Bronchial epithelial cell (primary cell): ENCODE measurements at regions not wholly inside any gene's neighbourhood (a gene's known extent, or its start where the extent isn't known, plus 50 kb on each side); places are given as distances from the start of the nearest gene placed in this dataset.
"Not testable (repeated sequence)": the region's sequence is repeated elsewhere in the genome, so short reads cannot be mapped to it uniquely, and the experiment has no call there.

Experiments used
- DNase-seq: peaks from one replicate; pipeline ENCODE4 v3.0.0-alpha.2; 2010; ENCODE audit warnings: low read depth
- FAIRE-seq: peaks from 2 replicates; lab custom pipeline; 2011; peaks lifted over from hg19 to GRCh38; lab: Jason Lieb, UNC
- H3K27me3 ChIP-seq: 2 replicates; pipeline ENCODE4 v1.5.1; 2011; ENCODE audit warnings: low read length; ENCODE audit not compliant: control insufficient read depth, insufficient read depth
- H3K36me3 ChIP-seq: 2 replicates; pipeline ENCODE4 v1.5.1; 2011; ENCODE audit warnings: low read length; ENCODE audit not compliant: control insufficient read depth, insufficient read depth
- H3K4me3 ChIP-seq: 2 replicates; pipeline ENCODE4 v1.5.1; 2011; ENCODE audit warnings: mild to moderate bottlenecking, low read depth, low read length, control low read depth
- CTCF ChIP-seq: IDR thresholded peaks from 2 replicates; pipeline ENCODE4 v1.5.1; 2011; ENCODE audit warnings: mild to moderate bottlenecking, moderate library complexity, low read length, control low read depth, inconsistent platforms; ENCODE audit not compliant: insufficient read depth, severe bottlenecking

GRCh38 chr6:168913866-168914469, 339.7 kb downstream of the THBS2 start:
- H3K27me3 ChIP-seq = no peaks in the 10 kb centered on the region
- no peak for DNase-seq
- H3K4me3 ChIP-seq = no peak overlapping the region
- H3K36me3 ChIP-seq = no peaks in the 10 kb centered on the region
- no peak for TF ChIP-seq CTCF
- no peak for FAIRE-seq

GRCh38 chr6:168913231-168913865, 340.3 kb downstream of the THBS2 start:
- not testable (repeated sequence) for H3K27me3 ChIP-seq, DNase-seq, FAIRE-seq

GRCh38 chr6:168909288-168909687, 344.4 kb downstream of the THBS2 start:
- no peak for FAIRE-seq
- Histone ChIP-seq H3K36me3 (no peaks in the 10 kb centered on the region), H3K4me3 (no peak overlapping the region), H3K27me3 (no peaks in the 10 kb centered on the region)
- no peak for DNase-seq
- TF ChIP-seq CTCF = no peak

More at GRCh38 chr6:168913231-168913865, 340.3 kb downstream of the THBS2 start:
- not testable (repeated sequence) for H3K4me3 ChIP-seq, H3K36me3 ChIP-seq

GRCh38 chr6:168908887-168909286, 344.8 kb downstream of the THBS2 start:
- no peak for FAIRE-seq
- no peak for TF ChIP-seq CTCF
- no peak for DNase-seq
- H3K4me3 ChIP-seq = no peak overlapping the region
- no peaks in the 10 kb centered on the region for H3K27me3 ChIP-seq
- no peaks in the 10 kb centered on the region for H3K36me3 ChIP-seq

- H3K27me3 ChIP-seq = no peaks in the 10 kb centered on the region
- H3K36me3 ChIP-seq = no peaks in the 10 kb centered on the region
- FAIRE-seq (peak; percentile 66), DNase-seq (peak; percentile 35)
- no peak overlapping the region for H3K4me3 ChIP-seq
- TF ChIP-seq CTCF = no peak
These were observed 345.5 kb downstream of the THBS2 start for GRCh38 chr6:168908166-168908565.

- TF ChIP-seq CTCF = no peak
- H3K4me3 ChIP-seq = no peak overlapping the region
- no peak for DNase-seq
- FAIRE-seq = no peak
- H3K36me3 ChIP-seq = no peaks in the 10 kb centered on the region
- no peaks in the 10 kb centered on the region for H3K27me3 ChIP-seq
These were observed 347.3 kb downstream of the THBS2 start for GRCh38 chr6:168906391-168906790.
